Neural cell (in vitro differentiated cells): ENCODE measurements at regions not wholly inside any gene's neighbourhood (a gene's known extent, or its start where the extent isn't known, plus 50 kb on each side); places are given as distances from the start of the nearest gene placed in this dataset.

Experiments used
- H2AFZ ChIP-seq: fragments of 200-600, 300-800 bp; sonication (generic), shearing (Covaris generic); 2 replicates; pipeline ENCODE4 v1.6.0; 2014; ENCODE audit warnings: low read depth, mild to moderate bottlenecking, antibody characterized with exemption, low read length, moderate library complexity
- H3F3A ChIP-seq: fragments of 200-600 bp; shearing (Covaris generic); 2 replicates; pipeline ENCODE4 v1.6.1; 2016; ENCODE audit warnings: mild to moderate bottlenecking, moderate library complexity, mixed read lengths, antibody characterized with exemption, low read length; ENCODE audit not compliant: insufficient read depth, poor library complexity, severe bottlenecking
- H3K27ac ChIP-seq: fragments of 200-600, 300-800 bp; sonication (generic), shearing (Covaris generic); 2 replicates; pipeline ENCODE4 v1.5.1; 2014; ENCODE audit warnings: mild to moderate bottlenecking, low read length, moderate library complexity
- H3K27me3 ChIP-seq: fragments of 300-800, 200-600 bp; sonication (generic), shearing (Covaris generic); 2 replicates; pipeline ENCODE4 v1.6.0; 2014; ENCODE audit warnings: mild to moderate bottlenecking, low read depth, low read length, moderate library complexity; ENCODE audit not compliant: insufficient read depth
- H3K36me3 ChIP-seq: fragments of 300-800, 200-600 bp; sonication (generic), shearing (Covaris generic); 2 replicates; pipeline ENCODE4 v1.5.1; 2014; ENCODE audit warnings: mild to moderate bottlenecking, antibody characterized with exemption, low read length, moderate library complexity; ENCODE audit not compliant: insufficient read depth
- H3K4me2 ChIP-seq: fragments of 300-800, 200-600 bp; sonication (generic), shearing (Covaris generic); 2 replicates; pipeline ENCODE4 v1.6.0; 2014; ENCODE audit warnings: mild to moderate bottlenecking, low read length
- H3K4me3 ChIP-seq: fragments of 300-800, 200-600 bp; sonication (generic), shearing (Covaris generic); 2 replicates; pipeline ENCODE4 v1.5.1; 2014; ENCODE audit warnings: mild to moderate bottlenecking, low read length, moderate library complexity
- H3K79me2 ChIP-seq: fragments of 200-600 bp; shearing (Covaris generic); replicated peaks from 2 replicates; pipeline ENCODE4 v1.6.0; 2014; ENCODE audit warnings: mild to moderate bottlenecking, low read length, moderate library complexity; ENCODE audit not compliant: insufficient read depth
- H3K9ac ChIP-seq: fragments of 300-800, 200-600 bp; sonication (generic), shearing (Covaris generic); 2 replicates; pipeline ENCODE4 v1.6.1; 2016; ENCODE audit warnings: mild to moderate bottlenecking, low read length, mixed read lengths
- H3K9me2 ChIP-seq: fragments of 200-600 bp; shearing (Covaris generic); 2 replicates; pipeline ENCODE4 v1.6.1; 2016; ENCODE audit warnings: mild to moderate bottlenecking, low read length, mixed read lengths; ENCODE audit not compliant: insufficient read depth
- H3K9me3 ChIP-seq: fragments of 200-600, 300-800 bp; sonication (generic), shearing (Covaris generic); 2 replicates; pipeline ENCODE4 v1.6.1; 2016; ENCODE audit warnings: mild to moderate bottlenecking, mixed run types, low read length, moderate library complexity, mixed read lengths
- H4K20me1 ChIP-seq: fragments of 200-600 bp; shearing (Covaris generic); 2 replicates; pipeline ENCODE4 v1.6.1; 2016; ENCODE audit warnings: mild to moderate bottlenecking, mixed run types; ENCODE audit not compliant: insufficient read depth
- EP300 ChIP-seq: fragments of 450-650 bp; conservative IDR thresholded peaks from 2 replicates; pipeline ENCODE4 v1.6.1; 2014; ENCODE audit warnings: antibody characterized with exemption, mild to moderate bottlenecking, moderate library complexity; ENCODE audit not compliant: poor library complexity, severe bottlenecking
- EZH2 ChIP-seq: fragments of 200-600, 300-800 bp; shearing (Covaris generic), sonication (generic); IDR thresholded peaks from 2 replicates; pipeline ENCODE4 v1.6.1; 2014; ENCODE audit warnings: antibody characterized with exemption, low read length, borderline replicate concordance, mild to moderate bottlenecking; ENCODE audit not compliant: insufficient read depth, poor library complexity, severe bottlenecking
- MXI1 ChIP-seq: fragments of 450-650 bp; conservative IDR thresholded peaks from 2 replicates; pipeline ENCODE4 v1.6.1; 2014; ENCODE audit warnings: antibody characterized with exemption, mild to moderate bottlenecking; ENCODE audit not compliant: poor library complexity, severe bottlenecking
- POLR2AphosphoS5 ChIP-seq: IDR thresholded peaks from 2 replicates; pipeline ENCODE4 v1.6.1; 2012
- RAD21 ChIP-seq: fragments of 450-650 bp; conservative IDR thresholded peaks from 2 replicates; pipeline ENCODE4 v1.6.1; 2014; ENCODE audit warnings: antibody characterized with exemption, mild to moderate bottlenecking, moderate library complexity
- SMC3 ChIP-seq: fragments of 450-650 bp; conservative IDR thresholded peaks from 2 replicates; pipeline ENCODE4 v1.6.1; 2014; ENCODE audit warnings: antibody characterized with exemption, mild to moderate bottlenecking, moderate library complexity; ENCODE audit not compliant: poor library complexity
- TAF1 ChIP-seq: IDR thresholded peaks from 2 replicates; pipeline ENCODE4 v1.6.1; 2012; ENCODE audit warnings: low read depth
- TF ChIP-seq, protein P1 (sequence below): IDR thresholded peaks from 2 replicates; pipeline ENCODE4 v1.6.1; 2012; ENCODE audit warnings: borderline replicate concordance
- TF ChIP-seq, protein P2 (sequence below): fragments of 450-650 bp; IDR thresholded peaks from 2 replicates; pipeline ENCODE4 v1.5.1; 2014; ENCODE audit warnings: antibody characterized with exemption, mild to moderate bottlenecking, moderate library complexity; ENCODE audit not compliant: poor library complexity, severe bottlenecking

GRCh38 chr14:66311058-66311457 is 175.1 kb upstream of the CCDC196 start:
- Histone ChIP-seq H3K36me3 (no peaks in the 10 kb centered on the region), H3K4me2 (no peak overlapping the region), H3K9me3 (no peaks in the 10 kb centered on the region), H3K4me3 (no peak overlapping the region), H3K79me2 (no peaks in the 10 kb centered on the region), H3F3A (no peaks in the 10 kb centered on the region), H2AFZ (no peak overlapping the region), H3K27me3 (no peaks in the 10 kb centered on the region), H3K9ac (no peak overlapping the region), H3K9me2 (no peaks in the 10 kb centered on the region), H3K27ac (no peak overlapping the region), H4K20me1 (no peaks in the 10 kb centered on the region)
- TF ChIP-seq, protein P1, sequence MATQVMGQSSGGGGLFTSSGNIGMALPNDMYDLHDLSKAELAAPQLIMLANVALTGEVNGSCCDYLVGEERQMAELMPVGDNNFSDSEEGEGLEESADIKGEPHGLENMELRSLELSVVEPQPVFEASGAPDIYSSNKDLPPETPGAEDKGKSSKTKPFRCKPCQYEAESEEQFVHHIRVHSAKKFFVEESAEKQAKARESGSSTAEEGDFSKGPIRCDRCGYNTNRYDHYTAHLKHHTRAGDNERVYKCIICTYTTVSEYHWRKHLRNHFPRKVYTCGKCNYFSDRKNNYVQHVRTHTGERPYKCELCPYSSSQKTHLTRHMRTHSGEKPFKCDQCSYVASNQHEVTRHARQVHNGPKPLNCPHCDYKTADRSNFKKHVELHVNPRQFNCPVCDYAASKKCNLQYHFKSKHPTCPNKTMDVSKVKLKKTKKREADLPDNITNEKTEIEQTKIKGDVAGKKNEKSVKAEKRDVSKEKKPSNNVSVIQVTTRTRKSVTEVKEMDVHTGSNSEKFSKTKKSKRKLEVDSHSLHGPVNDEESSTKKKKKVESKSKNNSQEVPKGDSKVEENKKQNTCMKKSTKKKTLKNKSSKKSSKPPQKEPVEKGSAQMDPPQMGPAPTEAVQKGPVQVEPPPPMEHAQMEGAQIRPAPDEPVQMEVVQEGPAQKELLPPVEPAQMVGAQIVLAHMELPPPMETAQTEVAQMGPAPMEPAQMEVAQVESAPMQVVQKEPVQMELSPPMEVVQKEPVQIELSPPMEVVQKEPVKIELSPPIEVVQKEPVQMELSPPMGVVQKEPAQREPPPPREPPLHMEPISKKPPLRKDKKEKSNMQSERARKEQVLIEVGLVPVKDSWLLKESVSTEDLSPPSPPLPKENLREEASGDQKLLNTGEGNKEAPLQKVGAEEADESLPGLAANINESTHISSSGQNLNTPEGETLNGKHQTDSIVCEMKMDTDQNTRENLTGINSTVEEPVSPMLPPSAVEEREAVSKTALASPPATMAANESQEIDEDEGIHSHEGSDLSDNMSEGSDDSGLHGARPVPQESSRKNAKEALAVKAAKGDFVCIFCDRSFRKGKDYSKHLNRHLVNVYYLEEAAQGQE: no peak
- TF ChIP-seq RAD21 (no peak), EZH2 (no peak), TAF1 (no peak), SMC3 (no peak), POLR2AphosphoS5 (no peak), EP300 (no peak), MXI1 (no peak)
- TF ChIP-seq, protein P2, sequence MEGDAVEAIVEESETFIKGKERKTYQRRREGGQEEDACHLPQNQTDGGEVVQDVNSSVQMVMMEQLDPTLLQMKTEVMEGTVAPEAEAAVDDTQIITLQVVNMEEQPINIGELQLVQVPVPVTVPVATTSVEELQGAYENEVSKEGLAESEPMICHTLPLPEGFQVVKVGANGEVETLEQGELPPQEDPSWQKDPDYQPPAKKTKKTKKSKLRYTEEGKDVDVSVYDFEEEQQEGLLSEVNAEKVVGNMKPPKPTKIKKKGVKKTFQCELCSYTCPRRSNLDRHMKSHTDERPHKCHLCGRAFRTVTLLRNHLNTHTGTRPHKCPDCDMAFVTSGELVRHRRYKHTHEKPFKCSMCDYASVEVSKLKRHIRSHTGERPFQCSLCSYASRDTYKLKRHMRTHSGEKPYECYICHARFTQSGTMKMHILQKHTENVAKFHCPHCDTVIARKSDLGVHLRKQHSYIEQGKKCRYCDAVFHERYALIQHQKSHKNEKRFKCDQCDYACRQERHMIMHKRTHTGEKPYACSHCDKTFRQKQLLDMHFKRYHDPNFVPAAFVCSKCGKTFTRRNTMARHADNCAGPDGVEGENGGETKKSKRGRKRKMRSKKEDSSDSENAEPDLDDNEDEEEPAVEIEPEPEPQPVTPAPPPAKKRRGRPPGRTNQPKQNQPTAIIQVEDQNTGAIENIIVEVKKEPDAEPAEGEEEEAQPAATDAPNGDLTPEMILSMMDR: no peak

- H3K4me3 ChIP-seq: no peak overlapping the region
- H3F3A ChIP-seq: no peaks in the 10 kb centered on the region
- TF ChIP-seq, protein P1: no peak
- TF ChIP-seq SMC3 (no peak), POLR2AphosphoS5 (no peak)
- no peak overlapping the region for H3K27ac ChIP-seq
- H3K9me2 ChIP-seq: no peaks in the 10 kb centered on the region
- no peak overlapping the region for H3K9ac ChIP-seq
- no peaks in the 10 kb centered on the region for H4K20me1 ChIP-seq
- H2AFZ ChIP-seq: no peak overlapping the region
- no peaks in the 10 kb centered on the region for H3K36me3 ChIP-seq
- H3K27me3 ChIP-seq: no peaks in the 10 kb centered on the region
- H3K4me2 ChIP-seq: no peak overlapping the region
- H3K79me2 ChIP-seq: no peaks in the 10 kb centered on the region
- no peaks in the 10 kb centered on the region for H3K9me3 ChIP-seq
Measured at GRCh38 chr14:66311990-66312389, 174.2 kb upstream of the CCDC196 start.
